ENCODE measurements at regions not wholly inside any gene's neighbourhood (a gene's known extent, or its start where the extent isn't known, plus 50 kb on each side); places are given as distances from the start of the nearest gene placed in this dataset.
"Not testable (repeated sequence)": the region's sequence is repeated elsewhere in the genome, so short reads cannot be mapped to it uniquely, and the experiment has no call there.

GRCh38 chr1:65063025-65063424 is 85.0 kb upstream of the AK4 start:
- DNase-seq = no peak

GRCh38 chr1:65064981-65065380 is 83.0 kb upstream of the AK4 start:
- no peak for DNase-seq

GRCh38 chr1:65065524-65066418 is 82.2 kb upstream of the AK4 start:
- no peak for DNase-seq

- DNase-seq = no peak
Measured at GRCh38 chr1:65066419-65066765, 81.6 kb upstream of the AK4 start.

- peak; percentile 74 for DNase-seq
Measured at GRCh38 chr1:65066766-65067490, 81.1 kb upstream of the AK4 start.

- DNase-seq = peak; percentile 38
Measured at GRCh38 chr1:65067491-65068201, 80.4 kb upstream of the AK4 start.

- DNase-seq = no peak
Measured at GRCh38 chr1:65068202-65069010, 79.6 kb upstream of the AK4 start.

- DNase-seq = no peak
Measured at GRCh38 chr1:65069011-65069565, 78.9 kb upstream of the AK4 start.

GRCh38 chr1:65072845-65073244 is 75.2 kb upstream of the AK4 start:
- DNase-seq = no peak

- DNase-seq = peak; percentile 45
Measured at GRCh38 chr1:65075123-65075976, 72.7 kb upstream of the AK4 start.

GRCh38 chr1:65077369-65077768 is 70.6 kb upstream of the AK4 start:
- no peak for DNase-seq

- DNase-seq = no peak
Measured at GRCh38 chr1:65079941-65080340, 68.1 kb upstream of the AK4 start.

- DNase-seq = no peak
Measured at GRCh38 chr1:65082346-65083040, 65.5 kb upstream of the AK4 start.

GRCh38 chr1:65083263-65083896 is 64.6 kb upstream of the AK4 start:
- no peak for DNase-seq

- no peak for DNase-seq
Measured at GRCh38 chr1:65084066-65084465, 63.9 kb upstream of the AK4 start.

GRCh38 chr1:65087519-65087918 is 60.5 kb upstream of the AK4 start:
- DNase-seq = not testable (repeated sequence)

GRCh38 chr1:65090406-65090805 is 57.6 kb upstream of the AK4 start:
- no peak for DNase-seq

- no peak for DNase-seq
Measured at GRCh38 chr1:65092691-65093090, 55.3 kb upstream of the AK4 start.

GRCh38 chr1:65097076-65097475 is 50.9 kb upstream of the AK4 start:
- no peak for DNase-seq
